ENCODE measurements at regions not wholly inside any gene's neighbourhood (a gene's known extent, or its start where the extent isn't known, plus 50 kb on each side); places are given as distances from the start of the nearest gene placed in this dataset.

GRCh38 chr2:234725528-234726264 lies 226.1 kb upstream of the SH3BP4 start:
- TF ChIP-seq CTCF (IDR thresholded peaks at IDR 0.05) (no peak), POLR2A (IDR thresholded peaks at IDR 0.05) (no peak), POLR2AphosphoS5 (IDR thresholded peaks at IDR 0.05; ENCODE audit: insufficient read depth in 1 of 2, low read depth in 1 of 2) (no peak)

Measured in vagina (tissue), 2 donors.